ENCODE measurements at regions not wholly inside any gene's neighbourhood (a gene's known extent, or its start where the extent isn't known, plus 50 kb on each side); places are given as distances from the start of the nearest gene placed in this dataset.
"Not testable (repeated sequence)": the region's sequence is repeated elsewhere in the genome, so short reads cannot be mapped to it uniquely, and the experiment has no call there.

DNA sequence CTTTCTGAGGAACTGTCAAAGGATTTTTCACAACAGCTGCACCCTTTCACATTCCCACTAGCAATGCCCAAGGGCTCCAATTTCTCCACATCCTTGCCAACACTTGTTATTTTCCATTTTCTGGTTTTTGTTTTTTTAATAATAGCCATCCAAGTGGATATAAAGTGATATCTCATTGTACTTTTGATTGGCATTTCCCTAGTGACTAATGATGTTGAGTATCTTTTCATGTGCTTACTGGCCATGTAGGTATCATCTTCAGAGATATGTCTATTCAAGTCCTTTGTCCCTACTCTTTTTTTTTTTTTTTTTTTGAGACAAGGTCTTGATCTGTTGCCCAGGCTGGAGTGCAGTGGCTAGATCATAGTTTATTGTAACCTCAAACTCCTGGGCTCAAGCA lies 115.8 kb upstream of the HAND1 start:
- Mint-ChIP-seq H3K27ac (no peak overlapping the region), H3K9me3 (no peaks in the 10 kb centered on the region), H3K27me3 (peaks cover 8% of the 10 kb centered on the region), H3K4me3 (no peak overlapping the region), H3K4me1 (ENCODE audit: low read depth) (no peaks in the 10 kb centered on the region), H3K36me3 (no peaks in the 10 kb centered on the region)
- intact Hi-C loops (cut with micrococcal nuclease) = no loop called here
- POLR2A ChIA-PET = no interaction called here
- CTCF ChIA-PET = no interaction called here
- no peak for DNase-seq

DNA sequence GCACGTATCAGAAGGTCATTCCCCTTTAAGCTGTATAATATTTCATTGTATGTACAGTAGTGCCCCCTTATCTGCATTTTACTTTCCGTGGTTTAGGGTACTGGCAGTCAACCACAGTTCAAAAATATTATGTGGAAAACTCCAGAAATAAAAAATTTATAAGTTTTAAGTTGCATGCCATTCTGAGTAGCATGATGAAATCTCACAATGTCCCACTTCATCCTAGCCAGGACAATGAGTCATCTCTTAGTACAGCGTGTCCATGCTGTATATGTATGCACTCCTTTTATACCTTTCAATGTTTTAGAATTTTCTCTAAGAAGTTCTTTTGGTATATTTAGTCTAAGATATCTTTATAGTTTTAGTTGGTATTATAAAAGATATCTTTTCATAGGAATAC lies 115.0 kb upstream of the HAND1 start:
- Mint-ChIP-seq H3K9me3 (no peaks in the 10 kb centered on the region), H3K36me3 (no peaks in the 10 kb centered on the region), H3K27me3 (peaks cover 7% of the 10 kb centered on the region), H3K27ac (no peak overlapping the region), H3K4me1 (ENCODE audit: low read depth) (no peaks in the 10 kb centered on the region), H3K4me3 (no peak overlapping the region)
- intact Hi-C loops (cut with micrococcal nuclease) = no loop called here
- ChIA-PET CTCF (no interaction called here), POLR2A (no interaction called here)
- DNase-seq = no peak

GRCh38 chr5:154590093-154590724 lies 112.2 kb upstream of the HAND1 start:
- Mint-ChIP-seq H3K4me3 (no peak overlapping the region), H3K27me3 (peaks cover 6% of the 10 kb centered on the region), H3K27ac (no peak overlapping the region), H3K9me3 (no peaks in the 10 kb centered on the region), H3K36me3 (no peaks in the 10 kb centered on the region), H3K4me1 (ENCODE audit: low read depth) (no peaks in the 10 kb centered on the region)
- intact Hi-C loops (cut with micrococcal nuclease) = no loop called here
- DNase-seq = no peak
- ChIA-PET POLR2A (no interaction called here), CTCF (no interaction called here)

DNA sequence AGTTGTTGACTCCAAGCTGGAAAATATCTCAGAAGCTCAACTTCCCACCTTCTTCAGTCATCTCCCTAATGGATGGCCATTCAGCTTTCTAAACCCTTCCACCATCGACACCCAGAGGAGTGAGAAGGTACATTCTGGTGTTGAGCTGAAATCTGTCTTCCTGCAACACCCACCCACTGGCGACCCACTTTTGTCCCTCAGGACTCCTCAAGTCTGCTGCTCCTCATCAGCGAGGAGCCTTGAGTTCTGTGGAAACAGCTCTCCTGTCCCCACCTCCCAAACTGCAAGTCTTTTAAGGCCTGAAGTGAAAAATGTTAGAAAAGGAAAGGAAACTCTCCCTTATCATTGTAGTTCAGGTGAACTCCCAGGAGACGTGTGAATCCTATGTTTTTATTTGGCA lies 111.5 kb upstream of the HAND1 start:
- Mint-ChIP-seq H3K4me1 (ENCODE audit: low read depth) (no peaks in the 10 kb centered on the region), H3K9me3 (no peaks in the 10 kb centered on the region), H3K27ac (no peak overlapping the region), H3K36me3 (no peaks in the 10 kb centered on the region), H3K4me3 (no peak overlapping the region), H3K27me3 (peaks cover 10% of the 10 kb centered on the region)
- intact Hi-C loops (cut with micrococcal nuclease) = no loop called here
- no peak for DNase-seq
- CTCF ChIA-PET = no interaction called here
- POLR2A ChIA-PET = no interaction called here

DNA sequence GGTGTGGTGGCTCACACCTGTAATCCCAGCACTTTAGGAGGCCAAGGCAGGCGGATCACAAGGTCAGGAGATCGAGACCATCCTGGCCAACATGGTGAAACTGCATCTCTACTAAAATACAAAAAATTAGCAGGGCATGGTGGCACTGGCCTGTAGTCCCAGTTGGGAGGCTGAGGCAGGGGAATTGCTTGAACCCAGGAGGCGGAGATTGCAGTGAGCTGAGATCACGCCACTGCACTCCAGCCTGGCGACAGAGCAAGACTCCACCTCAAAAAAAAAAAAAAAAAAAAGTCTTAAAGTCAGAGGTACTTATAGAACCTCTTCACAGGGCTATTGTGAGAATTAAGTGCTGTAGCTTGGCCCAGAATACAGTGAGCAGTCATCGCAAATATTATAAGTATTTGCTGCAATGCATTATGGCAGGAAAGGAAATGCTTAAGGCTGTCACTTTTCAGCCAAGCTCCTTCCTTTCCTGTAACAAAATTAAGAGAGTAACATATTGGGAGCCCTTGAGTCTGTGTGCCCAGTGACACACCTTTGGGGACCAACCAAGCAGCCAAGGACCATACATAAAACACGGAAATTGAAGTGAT lies 110.9 kb upstream of the HAND1 start:
- H3K27me3 Mint-ChIP-seq = peaks cover 10% of the 10 kb centered on the region
- H3K27ac Mint-ChIP-seq; H3K36me3 Mint-ChIP-seq; H3K9me3 Mint-ChIP-seq; H3K4me1 Mint-ChIP-seq (ENCODE audit: low read depth); intact Hi-C loops (cut with micrococcal nuclease); H3K4me3 Mint-ChIP-seq; CTCF ChIA-PET; POLR2A ChIA-PET; DNase-seq: not testable (repeated sequence)

DNA sequence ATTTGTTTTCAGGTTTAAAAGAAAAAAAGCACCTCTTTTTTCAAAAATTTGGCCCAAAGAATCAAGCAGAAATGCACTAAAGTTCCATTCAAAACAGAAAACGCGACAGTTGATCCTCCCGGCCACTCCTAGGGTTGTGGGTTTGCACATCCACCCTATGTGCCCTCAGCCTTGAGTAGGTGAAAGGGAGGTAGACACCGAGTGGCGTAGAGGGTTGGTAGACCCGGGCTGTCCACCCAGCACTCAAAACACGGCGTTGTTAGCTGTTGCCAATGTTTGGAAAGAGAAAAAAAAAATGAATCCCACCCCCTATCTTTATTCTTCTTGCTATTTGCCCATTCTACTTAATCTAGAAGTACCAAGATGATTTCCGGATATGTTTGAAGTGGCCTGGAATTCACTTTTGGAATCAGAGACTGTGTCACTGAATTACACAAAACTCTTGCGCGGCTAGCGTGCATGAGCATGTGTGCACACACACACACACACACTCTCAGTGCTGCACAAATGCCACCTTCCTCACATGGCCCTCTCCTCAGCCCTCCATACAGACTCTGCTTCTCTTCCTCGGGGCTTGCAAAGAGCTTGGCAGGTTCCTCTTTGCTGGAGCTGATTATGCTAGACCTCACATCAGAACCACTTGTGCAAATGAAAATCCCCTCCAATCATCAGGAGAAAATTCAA lies 110.2 kb upstream of the HAND1 start:
- intact Hi-C loops (cut with micrococcal nuclease) = no loop called here
- no peaks in the 10 kb centered on the region for H3K4me1 Mint-ChIP-seq (ENCODE audit: low read depth)
- H3K9me3 Mint-ChIP-seq = no peaks in the 10 kb centered on the region
- H3K27me3 Mint-ChIP-seq = peaks cover 10% of the 10 kb centered on the region
- H3K4me3 Mint-ChIP-seq = no peak overlapping the region
- CTCF ChIA-PET = interaction anchor here (1.1 kb wide), 1 partner anchor 122 kb away, joined by 3 read pairs; no protein-coding TSS in a partner anchor
- no peak overlapping the region for H3K27ac Mint-ChIP-seq
- POLR2A ChIA-PET = no interaction called here
- H3K36me3 Mint-ChIP-seq = no peaks in the 10 kb centered on the region
- no peak for DNase-seq

- Mint-ChIP-seq H3K4me3 (no peak overlapping the region), H3K27me3 (peaks cover 10% of the 10 kb centered on the region), H3K36me3 (no peaks in the 10 kb centered on the region), H3K4me1 (ENCODE audit: low read depth) (no peaks in the 10 kb centered on the region), H3K27ac (no peak overlapping the region), H3K9me3 (no peaks in the 10 kb centered on the region)
- ChIA-PET POLR2A (no interaction called here), CTCF (interaction anchor here (0.7 to 1.1 kb wide), 2 partner anchors 80 to 121 kb away, joined by 3 read pairs; no protein-coding TSS in a partner anchor)
- intact Hi-C loops (cut with micrococcal nuclease) = no loop called here
- DNase-seq = no peak
These were observed 109.3 kb upstream of the HAND1 start for GRCh38 chr5:154587123-154588026.

DNA sequence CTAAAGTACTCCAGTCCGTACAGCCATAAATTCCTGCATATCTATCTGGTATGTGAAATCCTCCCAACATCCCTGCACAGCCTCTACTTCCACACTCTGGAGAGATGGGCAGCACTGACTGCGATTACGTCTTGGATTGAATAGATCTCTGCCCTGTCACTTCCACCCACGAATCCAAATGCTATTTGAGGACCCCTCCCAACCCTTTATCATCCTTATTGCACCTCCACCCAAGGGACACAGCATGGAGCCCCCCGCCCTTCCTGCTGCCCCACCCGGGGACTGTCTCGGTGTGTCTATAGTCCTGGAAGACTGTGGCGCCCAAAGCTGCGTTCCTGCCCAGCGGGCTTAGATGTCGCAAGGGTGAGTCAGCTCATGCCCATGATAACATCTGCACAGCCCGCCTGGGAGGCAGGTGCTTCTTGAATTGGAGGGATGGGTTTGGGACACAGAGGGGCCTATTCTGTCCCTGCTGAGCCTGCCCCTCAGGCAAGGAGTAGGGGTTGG lies 105.7 kb upstream of the HAND1 start:
- Mint-ChIP-seq H3K4me1 (ENCODE audit: low read depth) (no peaks in the 10 kb centered on the region), H3K36me3 (no peaks in the 10 kb centered on the region), H3K9me3 (no peaks in the 10 kb centered on the region), H3K4me3 (no peak overlapping the region), H3K27ac (no peak overlapping the region), H3K27me3 (peaks cover 14% of the 10 kb centered on the region)
- intact Hi-C loops (cut with micrococcal nuclease) = no loop called here
- ChIA-PET POLR2A (no interaction called here), CTCF (no interaction called here)
- DNase-seq = no peak

DNA sequence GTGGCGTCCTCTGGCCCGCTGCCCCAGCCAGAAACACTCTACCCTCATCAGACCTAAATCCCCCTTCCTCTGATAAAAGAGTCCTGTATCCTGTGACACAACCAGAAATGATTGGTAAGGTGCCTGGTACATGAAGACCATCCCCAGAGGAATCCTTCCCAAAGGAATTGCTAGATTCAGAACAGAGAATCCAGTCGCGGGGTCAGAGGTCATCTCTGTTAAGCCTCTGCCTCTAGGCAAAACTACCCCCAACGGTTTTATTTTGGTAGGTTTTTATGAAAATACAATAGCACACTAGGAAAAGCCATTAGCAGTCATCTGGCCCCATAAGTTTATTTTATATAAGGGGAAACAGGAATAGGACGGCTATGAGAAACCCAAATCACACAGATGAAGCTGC lies 102.4 kb upstream of the HAND1 start:
- no peaks in the 10 kb centered on the region for H3K9me3 Mint-ChIP-seq
- DNase-seq = no peak
- ChIA-PET POLR2A (no interaction called here), CTCF (interaction anchor here (1.2 kb wide), 1 partner anchor 112 kb away, joined by 3 read pairs; no protein-coding TSS in a partner anchor)
- H3K36me3 Mint-ChIP-seq = no peaks in the 10 kb centered on the region
- H3K27ac Mint-ChIP-seq = no peak overlapping the region
- intact Hi-C loops (cut with micrococcal nuclease) = no loop called here
- no peaks in the 10 kb centered on the region for H3K4me1 Mint-ChIP-seq (ENCODE audit: low read depth)
- no peak overlapping the region for H3K4me3 Mint-ChIP-seq
- H3K27me3 Mint-ChIP-seq = peaks cover 17% of the 10 kb centered on the region

DNA sequence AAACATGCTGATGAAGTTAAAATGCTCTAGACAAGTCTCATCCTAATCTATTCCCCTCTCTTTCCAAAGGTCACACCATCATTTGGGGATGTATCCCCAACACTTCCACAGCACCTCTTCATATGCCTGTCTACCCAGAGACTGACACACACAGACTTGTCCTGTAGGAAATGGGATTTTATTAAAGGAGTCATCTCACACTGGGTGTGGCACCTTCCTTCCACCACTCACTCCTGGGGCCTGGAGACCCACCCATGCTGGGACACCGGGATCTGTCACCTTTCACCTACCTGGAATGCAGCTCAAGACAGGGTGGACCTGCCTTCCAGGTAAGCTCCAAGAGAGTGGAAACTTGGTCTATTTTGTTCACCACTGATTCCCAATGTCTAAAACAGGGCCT lies 99.4 kb upstream of the HAND1 start:
- H3K4me3 Mint-ChIP-seq = no peak overlapping the region
- no peak for DNase-seq
- no peaks in the 10 kb centered on the region for H3K9me3 Mint-ChIP-seq
- CTCF ChIA-PET = no interaction called here
- H3K27me3 Mint-ChIP-seq = peaks cover 19% of the 10 kb centered on the region
- no peak overlapping the region for H3K27ac Mint-ChIP-seq
- H3K4me1 Mint-ChIP-seq (ENCODE audit: low read depth) = no peaks in the 10 kb centered on the region
- intact Hi-C loops (cut with micrococcal nuclease) = no loop called here
- H3K36me3 Mint-ChIP-seq = no peaks in the 10 kb centered on the region
- POLR2A ChIA-PET = no interaction called here

- intact Hi-C loops (cut with micrococcal nuclease) = no loop called here
- POLR2A ChIA-PET = no interaction called here
- CTCF ChIA-PET = interaction anchor here (1.7 kb wide), 1 partner anchor 110 kb away, joined by 10 read pairs; no protein-coding TSS in a partner anchor
- no peak for DNase-seq
- Mint-ChIP-seq H3K4me1 (ENCODE audit: low read depth) (no peaks in the 10 kb centered on the region), H3K27me3 (peaks cover 19% of the 10 kb centered on the region), H3K4me3 (no peak overlapping the region), H3K27ac (no peak overlapping the region), H3K9me3 (no peaks in the 10 kb centered on the region), H3K36me3 (no peaks in the 10 kb centered on the region)
These were observed 98.4 kb upstream of the HAND1 start for GRCh38 chr5:154576429-154576806.
